SW 1271 (cell line): ENCODE measurements at regions not wholly inside any gene's neighbourhood (a gene's known extent, or its start where the extent isn't known, plus 50 kb on each side); places are given as distances from the start of the nearest gene placed in this dataset.

ENCODE experiments used
- DNase-seq, 2 experiments: peaks; one replicate each; lab custom pipeline; 2025; lab: John Stamatoyannopoulos, UW

GRCh38 chr12:29880987-29881386, 97.2 kb upstream of the TMTC1 start:
- DNase-seq: no peak

GRCh38 chr12:29879606-29880308, 96.0 kb upstream of the TMTC1 start:
- no peak for DNase-seq

GRCh38 chr12:29869946-29870345, 86.2 kb upstream of the TMTC1 start:
- DNase-seq: no peak

- DNase-seq: no peak
These were observed 84.1 kb upstream of the TMTC1 start for GRCh38 chr12:29867823-29868222.

- DNase-seq: no peak
These were observed 79.9 kb upstream of the TMTC1 start for GRCh38 chr12:29863665-29864064.

GRCh38 chr12:29858270-29858786, 74.6 kb upstream of the TMTC1 start:
- no peak for DNase-seq

GRCh38 chr12:29847246-29847645, 63.5 kb upstream of the TMTC1 start:
- DNase-seq: no peak

GRCh38 chr12:29844667-29845066, 60.9 kb upstream of the TMTC1 start:
- no peak for DNase-seq

- no peak for DNase-seq
These were observed 59.3 kb upstream of the TMTC1 start for GRCh38 chr12:29843036-29843435.

- DNase-seq: no peak
These were observed 55.0 kb upstream of the TMTC1 start for GRCh38 chr12:29838768-29839167.
